HK-2 (cell line): ENCODE measurements at regions not wholly inside any gene's neighbourhood (a gene's known extent, or its start where the extent isn't known, plus 50 kb on each side); places are given as distances from the start of the nearest gene placed in this dataset.
"Not testable (repeated sequence)": the region's sequence is repeated elsewhere in the genome, so short reads cannot be mapped to it uniquely, and the experiment has no call there.

Experiments
- DNase-seq: peaks from one replicate; pipeline ENCODE4 v3.0.0-alpha.2; 2018; ENCODE audit not compliant: unreplicated experiment

DNA sequence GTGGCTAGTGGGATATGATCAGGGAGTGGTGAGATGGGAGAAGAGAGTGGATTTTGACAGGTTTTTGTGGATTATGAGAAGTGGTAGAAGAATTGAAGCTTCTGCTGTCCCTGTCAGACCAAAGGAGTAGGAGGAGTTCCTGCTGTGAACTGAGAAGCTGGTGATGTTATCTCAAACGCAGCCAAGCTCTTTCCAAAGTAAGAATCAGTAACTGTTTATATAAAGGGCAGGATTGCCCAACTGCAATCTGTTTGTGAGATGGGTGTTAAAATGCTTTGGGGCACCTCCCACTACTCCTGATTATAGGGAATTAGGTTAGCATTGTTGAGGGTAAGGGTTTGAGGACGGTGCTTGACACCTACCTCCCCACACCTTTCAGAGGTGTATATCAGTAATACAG is 60.5 kb upstream of the USP25 start:
- DNase-seq = no peak

- DNase-seq = no peak
These were observed 58.6 kb upstream of the USP25 start for GRCh38 chr21:15671188-15671587.

DNA sequence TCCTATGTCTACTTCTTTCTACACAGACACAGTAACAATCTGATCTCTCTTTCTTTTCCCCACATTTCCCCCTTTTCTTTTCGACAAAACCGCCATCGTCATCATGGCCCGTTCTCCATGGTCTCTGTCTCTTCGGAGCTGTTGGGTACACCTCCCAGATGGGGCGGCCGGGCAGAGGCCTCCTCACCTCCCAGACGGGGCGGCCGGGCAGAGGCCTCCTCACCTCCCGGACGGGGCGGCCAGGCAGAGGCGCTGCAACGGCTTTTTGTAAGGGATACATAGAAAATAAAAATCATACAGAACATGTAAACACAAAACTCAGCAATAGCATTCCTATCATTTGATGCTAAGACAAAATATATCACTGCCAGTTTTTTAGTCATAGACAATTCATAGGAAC is 57.2 kb upstream of the USP25 start:
- not testable (repeated sequence) for DNase-seq

- no peak for DNase-seq
These were observed 52.8 kb upstream of the USP25 start for GRCh38 chr21:15676935-15677334.

DNA sequence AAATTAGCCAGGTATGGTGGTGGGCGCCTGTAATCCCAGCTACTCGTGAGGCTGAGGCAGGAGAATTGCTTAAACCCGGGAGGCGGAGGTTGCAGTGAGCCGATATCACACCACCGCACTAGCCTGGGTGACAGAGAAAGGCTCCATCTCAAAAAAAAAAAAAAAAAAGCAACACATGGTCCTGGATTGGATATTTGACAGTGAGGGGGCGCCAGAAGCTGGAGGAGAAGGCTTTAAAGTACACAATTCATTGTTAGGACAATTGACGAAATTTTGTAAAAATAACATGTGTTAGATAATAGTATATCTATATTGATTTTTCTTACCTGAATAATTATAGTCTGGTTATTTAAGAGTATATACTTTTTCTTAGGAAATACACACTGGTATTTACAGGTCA is 50.2 kb upstream of the USP25 start:
- DNase-seq = no peak
